Trophoblast cell (in vitro differentiated cells and primary cell): ENCODE measurements at regions not wholly inside any gene's neighbourhood (a gene's known extent, or its start where the extent isn't known, plus 50 kb on each side); places are given as distances from the start of the nearest gene placed in this dataset.

Experiments
- DNase-seq, 2 donors: peaks; one replicate each; pipeline ENCODE4 v3.0.0-alpha.2; 2016
- H2AFZ ChIP-seq: 2 replicates; pipeline ENCODE4 v1.6.1; 2013; ENCODE audit warnings: low read length, moderate library complexity, mild to moderate bottlenecking; ENCODE audit not compliant: insufficient read depth, poor library complexity
- H2AK5ac ChIP-seq: 2 replicates; pipeline ENCODE4 v1.6.1; 2013; ENCODE audit warnings: mild to moderate bottlenecking, low read length
- H2BK120ac ChIP-seq: 2 replicates; pipeline ENCODE4 v1.6.1; 2013; ENCODE audit warnings: low read length, mild to moderate bottlenecking, moderate library complexity; ENCODE audit not compliant: insufficient read depth, poor library complexity
- H2BK12ac ChIP-seq: 2 replicates; pipeline ENCODE4 v1.6.1; 2013; ENCODE audit warnings: mild to moderate bottlenecking, low read length, moderate library complexity
- H2BK5ac ChIP-seq: 2 replicates; pipeline ENCODE4 v1.6.1; 2013; ENCODE audit warnings: low read length, low read depth, moderate library complexity, mild to moderate bottlenecking; ENCODE audit not compliant: poor library complexity
- H3K14ac ChIP-seq: 2 replicates; pipeline ENCODE4 v1.6.1; 2013; ENCODE audit warnings: mild to moderate bottlenecking, low read length
- H3K18ac ChIP-seq: 2 replicates; pipeline ENCODE4 v1.6.1; 2013; ENCODE audit warnings: mild to moderate bottlenecking, low read length
- H3K23ac ChIP-seq: 2 replicates; pipeline ENCODE4 v1.6.1; 2013; ENCODE audit warnings: low read length
- H3K27ac ChIP-seq: 2 replicates; pipeline ENCODE4 v1.5.1; 2013; ENCODE audit warnings: low read depth, mild to moderate bottlenecking, inconsistent platforms, low read length, moderate library complexity
- H3K27me3 ChIP-seq: 2 replicates; pipeline ENCODE4 v1.6.1; 2013; ENCODE audit warnings: inconsistent platforms, mild to moderate bottlenecking, low read length, moderate library complexity; ENCODE audit not compliant: insufficient read depth
- H3K36me3 ChIP-seq, 2 experiments: 1 replicate in 1 of 2; 2 replicates in 1 of 2; pipeline ENCODE4 v1.6.1; 2013; ENCODE audit warnings: low read length in 2 of 2, mild to moderate bottlenecking in 2 of 2, moderate library complexity in 1 of 2; ENCODE audit not compliant: insufficient read depth in 2 of 2, control insufficient read depth in 1 of 2
- H3K4ac ChIP-seq: 2 replicates; pipeline ENCODE4 v1.6.1; 2013; ENCODE audit warnings: low read depth, mild to moderate bottlenecking, low read length, moderate library complexity
- H3K4me1 ChIP-seq, 2 experiments: 1 replicate in 1 of 2; 2 replicates in 1 of 2; pipeline ENCODE4 v1.6.1; 2013; ENCODE audit warnings: low read length in 2 of 2, mild to moderate bottlenecking in 2 of 2, moderate library complexity in 1 of 2; ENCODE audit not compliant: insufficient read depth in 2 of 2, control insufficient read depth in 1 of 2
- H3K4me2 ChIP-seq: 2 replicates; pipeline ENCODE4 v1.6.1; 2013; ENCODE audit warnings: inconsistent platforms, mild to moderate bottlenecking, low read length, moderate library complexity
- H3K4me3 ChIP-seq: 2 replicates; pipeline ENCODE4 v1.5.1; 2013; ENCODE audit warnings: mild to moderate bottlenecking, low read depth, low read length, inconsistent platforms
- H3K79me1 ChIP-seq: one replicate; pipeline ENCODE4 v1.6.1; 2013; ENCODE audit warnings: low read length
- H3K79me2 ChIP-seq: 2 replicates; pipeline ENCODE4 v1.6.1; 2013; ENCODE audit warnings: low read length, mild to moderate bottlenecking; ENCODE audit not compliant: control insufficient read depth, insufficient read depth, poor library complexity
- H3K9ac ChIP-seq: 2 replicates; pipeline ENCODE4 v1.6.1; 2013; ENCODE audit warnings: mild to moderate bottlenecking, low read length
- H3K9me3 ChIP-seq: 2 replicates; pipeline ENCODE4 v1.6.1; 2013; ENCODE audit warnings: low read depth, mild to moderate bottlenecking, control low read depth, inconsistent platforms, low read length; ENCODE audit not compliant: insufficient read depth
- H4K12ac ChIP-seq: 2 replicates; pipeline ENCODE4 v1.6.1; 2013; ENCODE audit warnings: low read depth, mild to moderate bottlenecking, low read length, moderate library complexity
- H4K8ac ChIP-seq: 2 replicates; pipeline ENCODE4 v1.6.1; 2013; ENCODE audit warnings: low read depth, mild to moderate bottlenecking, low read length, moderate library complexity
- H4K91ac ChIP-seq: one replicate; pipeline ENCODE4 v1.6.1; 2013; ENCODE audit warnings: low read depth, mild to moderate bottlenecking, low read length, moderate library complexity
- WGBS: extraction: QIAGEN DNeasy Blood & Tissue Kit; methylation state at CpG from one replicate; pipeline ENCODE4 v1.1.7; 2013; ENCODE audit warnings: missing lambda C conversion rate; ENCODE audit not compliant: insufficient read length, insufficient coverage; ENCODE audit errors: extremely low coverage; 5-methylcytosine and 5-hydroxymethylcytosine counted together

- no peak overlapping the region for H2BK12ac ChIP-seq
- H3K27me3 ChIP-seq, result no peaks in the 10 kb centered on the region
- H3K27ac ChIP-seq, result no peak overlapping the region
- DNase-seq, result no peak
- H4K12ac ChIP-seq, result no peak overlapping the region
- H3K9me3 ChIP-seq, result no peaks in the 10 kb centered on the region
- H3K36me3 ChIP-seq, result no peaks in the 10 kb centered on the region
- no peak overlapping the region for H3K9ac ChIP-seq
- WGBS, result no CpG with 5 or more reads among the region's 4 CpGs
- no peak overlapping the region for H4K8ac ChIP-seq
- no peak overlapping the region for H3K4me2 ChIP-seq
- no peak overlapping the region for H3K18ac ChIP-seq
- no peak overlapping the region for H2AK5ac ChIP-seq
- no peaks in the 10 kb centered on the region for H3K79me2 ChIP-seq
- no peaks in the 10 kb centered on the region for H3K79me1 ChIP-seq
- H3K23ac ChIP-seq, result no peak overlapping the region
- no peak overlapping the region for H2BK120ac ChIP-seq
- H4K91ac ChIP-seq, result no peak overlapping the region
- H3K4me1 ChIP-seq, result no peaks in the 10 kb centered on the region
- H3K4ac ChIP-seq, result no peak overlapping the region
- no peak overlapping the region for H2AFZ ChIP-seq
- no peak overlapping the region for H3K14ac ChIP-seq
- no peak overlapping the region for H3K4me3 ChIP-seq
- H2BK5ac ChIP-seq, result no peak overlapping the region
These were observed 234.7 kb downstream of the TMX3 start for GRCh38 chr18:68480196-68480595.

- H2BK12ac ChIP-seq, result no peak overlapping the region
- no peaks in the 10 kb centered on the region for H3K79me1 ChIP-seq
- no peak overlapping the region for H4K91ac ChIP-seq
- no peaks in the 10 kb centered on the region for H3K79me2 ChIP-seq
- no peak overlapping the region for H3K14ac ChIP-seq
- no peak overlapping the region for H3K4me3 ChIP-seq
- H3K4me2 ChIP-seq, result no peak overlapping the region
- no peak overlapping the region for H3K27ac ChIP-seq
- peak in 1 of 2 donors; percentile 63 for DNase-seq
- no peak overlapping the region for H2BK5ac ChIP-seq
- no peak overlapping the region for H4K12ac ChIP-seq
- H4K8ac ChIP-seq, result no peak overlapping the region
- H2AFZ ChIP-seq, result no peak overlapping the region
- no peaks in the 10 kb centered on the region for H3K36me3 ChIP-seq
- H3K23ac ChIP-seq, result no peak overlapping the region
- H2AK5ac ChIP-seq, result no peak overlapping the region
- no peaks in the 10 kb centered on the region for H3K27me3 ChIP-seq
- no peak overlapping the region for H3K9ac ChIP-seq
- no peaks in the 10 kb centered on the region for H3K4me1 ChIP-seq
- WGBS, result no CpG with 5 or more reads among the region's 2 CpGs
- no peaks in the 10 kb centered on the region for H3K9me3 ChIP-seq
- no peak overlapping the region for H3K18ac ChIP-seq
- H2BK120ac ChIP-seq, result no peak overlapping the region
- no peak overlapping the region for H3K4ac ChIP-seq
These were observed 236.7 kb downstream of the TMX3 start for GRCh38 chr18:68478246-68478645.

GRCh38 chr18:68475883-68476282 is 239.0 kb downstream of the TMX3 start:
- Histone ChIP-seq H3K14ac (no peak overlapping the region), H3K23ac (no peak overlapping the region), H3K4ac (no peak overlapping the region), H3K4me3 (no peak overlapping the region), H3K79me1 (no peaks in the 10 kb centered on the region), H3K4me1 (no peaks in the 10 kb centered on the region), H4K91ac (no peak overlapping the region), H3K27ac (no peak overlapping the region), H3K79me2 (no peaks in the 10 kb centered on the region), H3K9ac (no peak overlapping the region), H3K18ac (no peak overlapping the region), H3K4me2 (no peak overlapping the region), H2AK5ac (no peak overlapping the region), H3K27me3 (no peaks in the 10 kb centered on the region), H2AFZ (no peak overlapping the region), H2BK12ac (no peak overlapping the region), H2BK120ac (no peak overlapping the region), H3K36me3 (no peaks in the 10 kb centered on the region), H4K12ac (no peak overlapping the region), H4K8ac (no peak overlapping the region), H2BK5ac (no peak overlapping the region), H3K9me3 (no peaks in the 10 kb centered on the region)
- DNase-seq, result no peak
- WGBS, result no CpG with 5 or more reads among the region's 3 CpGs

GRCh38 chr18:68472701-68473295 is 242.1 kb downstream of the TMX3 start:
- Histone ChIP-seq H3K27me3 (no peaks in the 10 kb centered on the region), H3K4ac (no peak overlapping the region), H3K36me3 (no peaks in the 10 kb centered on the region), H3K9ac (no peak overlapping the region), H3K27ac (no peak overlapping the region), H3K9me3 (no peaks in the 10 kb centered on the region), H3K18ac (no peak overlapping the region), H3K79me2 (no peaks in the 10 kb centered on the region), H4K12ac (no peak overlapping the region), H4K8ac (no peak overlapping the region), H2BK12ac (no peak overlapping the region), H3K79me1 (no peaks in the 10 kb centered on the region), H3K4me3 (no peak overlapping the region), H2AK5ac (no peak overlapping the region), H2BK5ac (no peak overlapping the region), H3K4me2 (no peak overlapping the region), H4K91ac (no peak overlapping the region), H3K4me1 (no peaks in the 10 kb centered on the region), H2AFZ (no peak overlapping the region), H3K14ac (no peak overlapping the region), H2BK120ac (no peak overlapping the region), H3K23ac (no peak overlapping the region)
- DNase-seq, result no peak
